ENCODE measurements at regions not wholly inside any gene's neighbourhood (a gene's known extent, or its start where the extent isn't known, plus 50 kb on each side); places are given as distances from the start of the nearest gene placed in this dataset.

DNA sequence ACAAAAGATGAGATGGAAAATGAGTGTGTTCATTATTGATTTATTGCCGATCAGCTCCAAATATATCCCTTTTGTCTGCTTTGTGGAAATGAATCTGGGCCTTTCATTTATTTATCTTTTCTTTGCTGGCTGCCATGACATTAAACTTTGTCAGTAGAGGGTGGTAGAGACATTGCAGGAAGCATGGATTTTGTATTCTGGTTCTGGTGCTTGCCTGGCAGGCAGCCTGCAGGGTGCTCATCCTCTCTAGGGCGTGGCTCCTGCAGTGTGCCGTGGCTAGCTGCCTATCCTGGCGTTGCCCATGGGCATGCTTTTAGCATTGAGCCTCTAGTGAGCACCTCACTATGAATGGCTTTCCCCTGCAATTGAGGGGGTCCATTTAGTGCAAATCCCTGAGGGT is 593.1 kb downstream of the RNF144A start:
- Histone ChIP-seq H3K4me3 (no peak overlapping the region), H3K4me1 (replicated peaks in 1 of 2; ENCODE audit: control insufficient read depth in 2 of 2, insufficient read depth in 2 of 2, low read length in 2 of 2) (no peaks in the 10 kb centered on the region), H3K9me1 (ENCODE audit: control insufficient read depth, insufficient read depth, low read length) (no peaks in the 10 kb centered on the region), H3K79me2 (ENCODE audit: control insufficient read depth, insufficient read depth, low read length) (no peaks in the 10 kb centered on the region), H3K9me3 (replicated peaks; ENCODE audit: control insufficient read depth, insufficient read depth, low read depth, low read length) (no peaks in the 10 kb centered on the region), H3K4me2 (ENCODE audit: insufficient read depth, low read length) (no peak overlapping the region), H3K27ac (ENCODE audit: extremely low read depth, low read depth, low read length) (no peak overlapping the region), H4K20me1 (replicated peaks; ENCODE audit: control insufficient read depth, insufficient read depth, low read length) (no peaks in the 10 kb centered on the region), H2AFZ (ENCODE audit: low read depth, low read length) (no peak overlapping the region), H3K9ac (ENCODE audit: insufficient read depth in 1 of 2, low read depth in 2 of 2, low read length in 2 of 2) (no peak overlapping the region), H3K36me3 (ENCODE audit: control insufficient read depth, insufficient read depth, low read length) (no peaks in the 10 kb centered on the region), H3K27me3 (ENCODE audit: control insufficient read depth in 2 of 2, insufficient read depth in 2 of 2, low read length in 2 of 2) (no peaks in the 10 kb centered on the region)
- DNase-seq (ENCODE audit: extremely low read depth in 1 of 4, low spot score in 3 of 4): no peak
- ChIA-PET CTCF (ENCODE audit: low intra/inter-chr PET ratio) (no interaction called here), POLR2A (no interaction called here)
- 0% methylated on average over 2 of the region's 4 CpGs for WGBS (ENCODE audit: insufficient coverage, low coverage, missing lambda C conversion rate)
- no peak for ATAC-seq
- no peak for FAIRE-seq
- intact Hi-C loops (cut with micrococcal nuclease) (no loop called here), in situ Hi-C loops (cut with MboI) (no loop called here)
- TF ChIP-seq ZEB2 (IDR thresholded peaks at IDR 0.05) (no peak), SREBF2 (CRISPR knock-in tag; IDR thresholded peaks at IDR 0.05) (no peak), ZBTB1 (CRISPR knock-in tag; IDR thresholded peaks at IDR 0.05; ENCODE audit: borderline replicate concordance, low read depth) (no peak), CHD1 (IDR thresholded peaks at IDR 0.05; ENCODE audit: low read length) (no peak), HDAC3 (IDR thresholded peaks at IDR 0.05; ENCODE audit: borderline replicate concordance, partially characterized antibody) (no peak), ZNF121 (CRISPR knock-in tag; conservative IDR thresholded peaks at IDR 0.05) (no peak), ZNF707 (CRISPR knock-in tag; conservative IDR thresholded peaks at IDR 0.05) (no peak), NEUROD1 (IDR thresholded peaks at IDR 0.05; ENCODE audit: borderline replicate concordance, low read depth, low read length, partially characterized antibody) (no peak)
- TF ChIP-seq, protein P1, sequence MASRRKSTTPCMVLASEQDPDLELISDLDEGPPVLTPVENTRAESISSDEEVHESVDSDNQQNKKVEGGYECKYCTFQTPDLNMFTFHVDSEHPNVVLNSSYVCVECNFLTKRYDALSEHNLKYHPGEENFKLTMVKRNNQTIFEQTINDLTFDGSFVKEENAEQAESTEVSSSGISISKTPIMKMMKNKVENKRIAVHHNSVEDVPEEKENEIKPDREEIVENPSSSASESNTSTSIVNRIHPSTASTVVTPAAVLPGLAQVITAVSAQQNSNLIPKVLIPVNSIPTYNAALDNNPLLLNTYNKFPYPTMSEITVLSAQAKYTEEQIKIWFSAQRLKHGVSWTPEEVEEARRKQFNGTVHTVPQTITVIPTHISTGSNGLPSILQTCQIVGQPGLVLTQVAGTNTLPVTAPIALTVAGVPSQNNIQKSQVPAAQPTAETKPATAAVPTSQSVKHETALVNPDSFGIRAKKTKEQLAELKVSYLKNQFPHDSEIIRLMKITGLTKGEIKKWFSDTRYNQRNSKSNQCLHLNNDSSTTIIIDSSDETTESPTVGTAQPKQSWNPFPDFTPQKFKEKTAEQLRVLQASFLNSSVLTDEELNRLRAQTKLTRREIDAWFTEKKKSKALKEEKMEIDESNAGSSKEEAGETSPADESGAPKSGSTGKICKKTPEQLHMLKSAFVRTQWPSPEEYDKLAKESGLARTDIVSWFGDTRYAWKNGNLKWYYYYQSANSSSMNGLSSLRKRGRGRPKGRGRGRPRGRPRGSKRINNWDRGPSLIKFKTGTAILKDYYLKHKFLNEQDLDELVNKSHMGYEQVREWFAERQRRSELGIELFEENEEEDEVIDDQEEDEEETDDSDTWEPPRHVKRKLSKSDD (conservative IDR thresholded peaks at IDR 0.05; ENCODE audit: low read length): no peak
- BruUV-seq (replicated peaks): no TSS peak

All from K562 (cell line).